Stimulated activated naive CD8-positive, alpha-beta T cell treated with anti-CD3 and anti-CD28 coated beads, Interleukin-15, amount 100 ng/mL, for 72 hours (primary cell): ENCODE measurements at regions not wholly inside any gene's neighbourhood (a gene's known extent, or its start where the extent isn't known, plus 50 kb on each side); places are given as distances from the start of the nearest gene placed in this dataset.
A peak's percentile ranks its signal among the peaks of the same experiment; 100 is the strongest.

Experiments used
- ATAC-seq: fragments of 150-1000 bp; cut with Tn5 transposase; 2 replicates; pipeline ENCODE4 v1.10.0; 2021; ENCODE audit warnings: mild to moderate bottlenecking, moderate library complexity
- DNase-seq, 2 donors: peaks; one replicate each; pipeline ENCODE4 v3.0.0; 2021 to 2022
- H3K27ac Mint-ChIP-seq, 2 donors: one replicate each; pipeline ENCODE4 v1.8.0; 2022; ENCODE audit warnings: mild to moderate bottlenecking in 2 of 2, mixed read lengths in 2 of 2, moderate library complexity in 2 of 2
- H3K27me3 Mint-ChIP-seq: one replicate; pipeline ENCODE4 v1.8.0; 2022; ENCODE audit warnings: mixed read lengths
- H3K4me1 Mint-ChIP-seq: one replicate; pipeline ENCODE4 v1.8.0; 2022; ENCODE audit warnings: mild to moderate bottlenecking, mixed read lengths
- H3K4me3 Mint-ChIP-seq, 2 donors: one replicate each; pipeline ENCODE4 v1.8.0; 2022; ENCODE audit warnings: mild to moderate bottlenecking in 2 of 2, mixed read lengths in 2 of 2, moderate library complexity in 1 of 2
- H3K9me3 Mint-ChIP-seq, 2 donors: one replicate each; pipeline ENCODE4 v1.8.0; 2022; ENCODE audit warnings: mixed read lengths in 2 of 2

DNA sequence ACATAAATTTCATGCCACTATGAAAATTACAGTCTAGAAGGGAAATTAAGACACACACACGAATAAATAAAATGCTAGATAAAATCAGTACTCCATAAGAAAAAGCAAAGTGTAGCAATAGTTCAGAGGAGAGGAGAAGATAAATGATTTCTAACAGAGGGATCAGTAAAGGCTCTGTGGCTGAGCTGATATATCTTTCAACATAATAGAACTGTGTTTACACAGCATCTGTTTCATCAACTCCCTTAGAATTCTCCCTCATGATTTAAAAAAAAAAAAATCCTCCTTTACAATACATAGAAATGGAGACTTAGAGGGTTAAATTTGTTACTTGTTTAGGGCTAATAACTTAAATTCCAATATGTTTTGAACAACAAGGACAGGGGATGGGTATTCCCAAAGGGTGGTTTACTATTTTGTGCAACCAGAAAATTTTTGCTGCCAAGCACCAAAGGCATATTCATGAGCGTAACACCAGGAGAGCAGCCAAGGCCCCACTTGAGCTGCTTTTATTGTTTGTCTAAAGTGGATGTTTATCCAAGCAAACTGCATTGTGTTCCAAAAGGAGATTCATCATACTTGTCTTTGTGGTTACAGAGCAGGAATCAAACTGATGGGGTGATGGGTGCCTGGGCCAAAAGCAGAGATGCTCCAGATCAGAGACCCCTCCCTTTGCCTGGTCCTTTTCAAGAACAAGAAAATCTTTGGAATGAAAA, 162.7 kb downstream of the BMP4 start:
- no peak for ATAC-seq
- no peaks in the 10 kb centered on the region for H3K27me3 Mint-ChIP-seq
- no peak overlapping the region for H3K4me3 Mint-ChIP-seq
- H3K4me1 Mint-ChIP-seq = no peaks in the 10 kb centered on the region
- no peak overlapping the region for H3K27ac Mint-ChIP-seq
- no peaks in the 10 kb centered on the region for H3K9me3 Mint-ChIP-seq
- DNase-seq = no peak

DNA sequence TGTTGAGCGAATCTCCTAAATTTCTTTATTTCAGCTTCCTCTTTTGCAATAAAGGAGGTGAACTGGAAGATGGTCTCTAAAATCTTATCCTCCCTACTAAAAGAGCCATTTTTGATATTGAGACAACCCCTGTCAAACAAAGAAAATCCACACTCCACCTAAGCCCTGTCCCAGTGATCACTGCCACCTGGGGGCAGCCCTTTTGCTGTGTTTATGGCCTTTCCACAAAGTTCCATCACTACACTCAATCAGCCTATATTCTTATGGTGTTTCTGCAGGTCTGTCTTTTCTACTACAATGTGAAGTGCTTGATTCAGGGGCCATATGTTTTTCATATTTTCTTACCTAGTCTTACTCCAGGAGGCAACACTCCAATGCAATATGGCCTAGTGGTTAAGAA, 163.7 kb downstream of the BMP4 start:
- peak overlapping the region in 1 of 2 donors; percentile 49 for H3K27ac Mint-ChIP-seq
- H3K9me3 Mint-ChIP-seq = no peaks in the 10 kb centered on the region
- H3K4me1 Mint-ChIP-seq = no peaks in the 10 kb centered on the region
- no peak for ATAC-seq
- H3K4me3 Mint-ChIP-seq = no peak overlapping the region
- H3K27me3 Mint-ChIP-seq = no peaks in the 10 kb centered on the region
- no peak for DNase-seq

DNA sequence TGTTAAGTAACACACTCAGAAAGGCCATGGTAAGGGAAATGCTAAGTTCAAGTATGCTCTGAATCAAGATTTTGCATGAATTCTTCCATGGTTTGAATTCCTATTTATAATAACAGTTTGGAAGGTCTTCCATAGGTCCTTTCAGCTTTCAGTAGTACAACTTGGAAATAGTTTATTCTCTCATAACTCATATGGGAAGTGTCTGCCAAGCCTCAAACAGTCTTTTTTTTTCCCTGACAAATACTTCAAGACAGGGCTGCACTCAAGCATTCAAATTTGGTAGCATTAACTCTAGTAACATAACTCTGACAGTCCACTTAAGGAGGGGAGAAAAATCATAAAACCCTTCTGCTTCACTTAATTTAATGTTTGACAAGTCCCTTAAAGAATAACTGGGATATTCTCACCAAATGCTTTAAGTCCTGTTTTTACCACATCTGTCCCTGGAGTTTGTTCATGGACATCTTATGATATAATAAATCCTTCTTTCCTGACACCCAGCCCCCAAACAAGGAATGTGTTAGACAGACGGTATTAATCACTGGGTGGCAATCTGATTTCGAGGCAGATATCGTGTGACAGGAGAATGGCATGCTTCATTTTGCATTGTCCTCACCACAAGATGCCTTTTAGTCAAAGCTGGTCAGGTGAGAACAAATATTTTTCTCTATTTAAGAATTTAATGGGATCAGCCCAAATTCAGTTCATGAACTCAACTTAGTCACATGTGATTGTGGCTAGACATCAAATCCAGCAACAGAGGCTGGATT, 165.7 kb downstream of the BMP4 start:
- H3K4me3 Mint-ChIP-seq = no peak overlapping the region
- DNase-seq = no peak
- no peak overlapping the region for H3K27ac Mint-ChIP-seq
- H3K4me1 Mint-ChIP-seq = no peaks in the 10 kb centered on the region
- peaks cover 0 to 4% of the 10 kb centered on the region in 2 donors for H3K9me3 Mint-ChIP-seq
- no peak for ATAC-seq
- H3K27me3 Mint-ChIP-seq = no peaks in the 10 kb centered on the region

- no peak for DNase-seq
- no peak for ATAC-seq
- Mint-ChIP-seq H3K27ac (no peak overlapping the region), H3K27me3 (no peaks in the 10 kb centered on the region), H3K4me3 (no peak overlapping the region), H3K4me1 (no peaks in the 10 kb centered on the region), H3K9me3 (peaks cover 0 to 22% of the 10 kb centered on the region in 2 donors)
These were observed 168.1 kb downstream of the BMP4 start for GRCh38 chr14:53788566-53788965.

GRCh38 chr14:53786045-53786444, 170.6 kb downstream of the BMP4 start:
- H3K27ac Mint-ChIP-seq = no peak overlapping the region
- peaks cover 0 to 24% of the 10 kb centered on the region in 2 donors for H3K9me3 Mint-ChIP-seq
- H3K4me3 Mint-ChIP-seq = no peak overlapping the region

GRCh38 chr14:53784688-53785087, 171.9 kb downstream of the BMP4 start:
- Mint-ChIP-seq H3K27ac (no peak overlapping the region), H3K4me3 (no peak overlapping the region), H3K9me3 (peaks cover 0 to 24% of the 10 kb centered on the region in 2 donors), H3K4me1 (no peaks in the 10 kb centered on the region), H3K27me3 (no peaks in the 10 kb centered on the region)
- no peak for ATAC-seq
- DNase-seq = no peak

More at GRCh38 chr14:53786045-53786444, 170.6 kb downstream of the BMP4 start:
- no peaks in the 10 kb centered on the region for H3K27me3 Mint-ChIP-seq
- H3K4me1 Mint-ChIP-seq = no peaks in the 10 kb centered on the region
- ATAC-seq (no peak), DNase-seq (no peak)

DNA sequence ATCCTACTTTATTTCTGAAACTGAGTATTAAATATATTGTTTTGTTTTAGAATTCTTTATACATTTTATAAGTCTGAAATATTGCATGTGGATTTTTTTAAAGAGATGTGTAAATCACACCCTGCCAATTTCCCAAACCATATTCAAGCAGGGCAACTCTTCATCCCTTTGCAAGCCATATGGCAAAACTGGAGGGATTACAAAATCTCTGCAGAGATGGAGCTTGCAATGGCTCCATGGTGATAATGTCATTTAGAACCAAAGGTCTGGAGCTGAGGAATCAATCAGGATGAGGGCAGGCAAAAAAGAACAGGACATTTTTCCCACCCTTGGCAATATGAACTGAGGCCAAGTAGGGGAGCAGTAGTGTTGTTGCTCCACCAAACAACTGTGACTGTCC, 173.4 kb downstream of the BMP4 start:
- DNase-seq (no peak), ATAC-seq (no peak)
- no peak overlapping the region for H3K27ac Mint-ChIP-seq
- H3K27me3 Mint-ChIP-seq = no peaks in the 10 kb centered on the region
- no peaks in the 10 kb centered on the region for H3K4me1 Mint-ChIP-seq
- peaks cover 0 to 24% of the 10 kb centered on the region in 2 donors for H3K9me3 Mint-ChIP-seq
- H3K4me3 Mint-ChIP-seq = no peak overlapping the region

- H3K4me3 Mint-ChIP-seq = no peak overlapping the region
These were observed 176.5 kb downstream of the BMP4 start for GRCh38 chr14:53780051-53780555.

DNA sequence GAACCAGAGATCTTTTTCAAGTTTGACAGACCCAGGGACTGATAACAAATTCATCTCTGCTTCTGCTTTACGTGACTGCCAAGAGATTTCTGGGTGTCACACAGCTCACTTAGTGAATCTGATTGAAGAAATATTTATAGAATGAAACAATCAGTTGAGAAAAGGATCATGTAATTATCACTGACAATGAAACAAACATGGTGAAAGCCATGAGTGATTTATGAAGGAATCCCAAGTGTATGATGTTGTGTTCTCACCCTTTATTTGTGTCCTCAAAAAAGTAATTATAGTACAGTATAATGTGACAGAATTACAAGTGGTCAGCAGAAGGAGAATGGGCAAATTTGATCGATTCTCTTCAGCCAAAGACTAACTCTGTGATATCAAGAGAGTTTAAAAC, 177.3 kb downstream of the BMP4 start:
- ATAC-seq = no peak
- no peaks in the 10 kb centered on the region for H3K4me1 Mint-ChIP-seq
- no peak overlapping the region for H3K27ac Mint-ChIP-seq
- no peak overlapping the region for H3K4me3 Mint-ChIP-seq
- peaks cover 0 to 8% of the 10 kb centered on the region in 2 donors for H3K9me3 Mint-ChIP-seq
- no peak for DNase-seq
- H3K27me3 Mint-ChIP-seq = no peaks in the 10 kb centered on the region

More at GRCh38 chr14:53780051-53780555, 176.5 kb downstream of the BMP4 start:
- Mint-ChIP-seq H3K27ac (no peak overlapping the region), H3K4me1 (no peaks in the 10 kb centered on the region), H3K9me3 (peaks cover 0 to 16% of the 10 kb centered on the region in 2 donors), H3K27me3 (no peaks in the 10 kb centered on the region)
- no peak for DNase-seq
- ATAC-seq = no peak

DNA sequence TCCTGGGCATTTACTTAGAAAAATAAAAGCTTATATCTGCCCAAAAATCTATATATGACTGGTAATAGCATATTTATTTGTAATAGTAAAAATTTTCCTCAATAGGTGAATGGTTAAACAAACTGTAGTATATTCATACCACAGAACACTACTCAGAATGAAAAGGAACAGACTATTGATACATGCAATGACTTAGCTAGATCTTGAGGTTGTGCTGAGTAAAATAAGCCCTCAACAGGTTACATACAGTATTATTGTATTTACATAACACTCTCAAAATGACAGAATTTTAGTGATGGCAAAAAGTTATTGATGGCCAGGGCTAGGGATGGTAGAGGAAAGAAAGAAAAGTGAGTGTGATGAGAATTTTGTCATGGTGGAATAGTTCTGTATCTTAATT, 178.4 kb downstream of the BMP4 start:
- Mint-ChIP-seq H3K4me3 (no peak overlapping the region), H3K4me1 (no peaks in the 10 kb centered on the region), H3K9me3 (no peaks in the 10 kb centered on the region), H3K27ac (no peak overlapping the region), H3K27me3 (no peaks in the 10 kb centered on the region)
- no peak for DNase-seq
- no peak for ATAC-seq

- Mint-ChIP-seq H3K27ac (no peak overlapping the region), H3K9me3 (no peaks in the 10 kb centered on the region), H3K4me3 (no peak overlapping the region), H3K27me3 (no peaks in the 10 kb centered on the region), H3K4me1 (no peaks in the 10 kb centered on the region)
- DNase-seq = no peak
- ATAC-seq = no peak
These were observed 183.7 kb downstream of the BMP4 start for GRCh38 chr14:53772936-53773335.

GRCh38 chr14:53767566-53767965, 189.1 kb downstream of the BMP4 start:
- Mint-ChIP-seq H3K27ac (no peak overlapping the region), H3K4me3 (no peak overlapping the region), H3K27me3 (no peaks in the 10 kb centered on the region), H3K4me1 (no peaks in the 10 kb centered on the region), H3K9me3 (no peaks in the 10 kb centered on the region)
- no peak for ATAC-seq
- no peak for DNase-seq

DNA sequence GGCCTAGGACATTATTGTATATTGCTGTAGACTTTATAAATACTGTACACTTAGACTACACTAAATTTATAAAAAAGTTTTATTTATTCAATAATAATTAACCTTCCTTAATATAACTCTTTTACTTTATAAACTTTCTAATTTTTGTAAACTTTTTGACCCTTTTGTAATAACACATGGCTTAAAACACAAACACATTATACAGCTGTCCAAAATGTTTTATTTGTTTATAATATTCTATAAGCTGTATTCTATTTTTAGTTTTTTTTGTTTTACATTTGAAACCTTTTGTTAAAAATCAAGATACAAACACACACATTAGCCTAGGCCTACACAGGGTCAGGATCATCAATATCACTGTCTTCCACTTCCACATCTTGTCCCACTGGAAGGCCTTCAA, 190.0 kb downstream of the BMP4 start:
- Mint-ChIP-seq H3K9me3 (peaks cover 0 to 5% of the 10 kb centered on the region in 2 donors), H3K27me3 (no peaks in the 10 kb centered on the region), H3K4me3 (no peak overlapping the region), H3K4me1 (no peaks in the 10 kb centered on the region), H3K27ac (no peak overlapping the region)
- DNase-seq = no peak
- ATAC-seq = no peak

- ATAC-seq = no peak
- no peak overlapping the region for H3K4me3 Mint-ChIP-seq
- no peaks in the 10 kb centered on the region for H3K4me1 Mint-ChIP-seq
- no peak for DNase-seq
- peaks cover 0 to 10% of the 10 kb centered on the region in 2 donors for H3K9me3 Mint-ChIP-seq
- H3K27ac Mint-ChIP-seq = no peak overlapping the region
- H3K27me3 Mint-ChIP-seq = no peaks in the 10 kb centered on the region
These were observed 190.5 kb downstream of the BMP4 start for GRCh38 chr14:53766106-53766505.

DNA sequence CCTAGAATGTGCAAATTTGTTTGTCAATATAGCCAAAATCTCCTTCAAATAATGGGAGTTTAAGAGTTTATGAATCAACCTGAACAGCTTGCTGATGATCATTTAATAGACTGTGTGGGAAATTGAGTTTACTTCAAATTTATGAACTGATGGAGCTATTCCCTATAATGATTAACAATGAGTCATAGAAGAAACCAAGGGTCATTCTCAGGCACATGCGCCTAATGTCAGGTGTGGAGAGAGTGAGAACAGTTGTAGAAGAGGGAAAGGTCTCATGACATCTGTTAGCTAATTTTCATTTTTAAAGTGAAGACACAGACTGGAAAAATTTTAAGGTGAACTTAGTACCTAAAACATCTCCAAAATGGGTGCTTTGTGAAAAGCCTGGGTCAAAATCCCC, 191.8 kb downstream of the BMP4 start:
- no peaks in the 10 kb centered on the region for H3K4me1 Mint-ChIP-seq
- no peak overlapping the region for H3K4me3 Mint-ChIP-seq
- ATAC-seq (no peak), DNase-seq (no peak)
- H3K27ac Mint-ChIP-seq = no peak overlapping the region
- peaks cover 0 to 11% of the 10 kb centered on the region in 2 donors for H3K9me3 Mint-ChIP-seq
- H3K27me3 Mint-ChIP-seq = no peaks in the 10 kb centered on the region

DNA sequence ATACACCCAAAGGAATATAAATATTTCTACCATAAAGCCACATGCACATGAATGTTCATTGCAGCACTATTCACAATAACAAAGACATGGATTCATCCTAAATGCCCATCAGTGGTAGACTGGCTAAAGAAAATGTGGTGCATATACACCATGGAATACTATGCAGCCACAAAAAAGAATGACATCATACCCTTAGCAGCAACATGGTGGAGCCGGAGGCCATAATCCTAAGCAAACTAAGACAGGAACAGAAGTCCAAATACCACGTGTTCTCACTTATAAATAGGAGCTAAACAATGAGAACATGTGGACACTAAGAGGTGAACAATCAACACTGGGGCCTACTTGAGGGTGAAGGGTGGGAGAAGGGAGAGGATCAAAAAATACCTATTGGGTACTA, 198.5 kb downstream of the BMP4 start:
- H3K4me1 Mint-ChIP-seq = no peaks in the 10 kb centered on the region
- peaks cover 13 to 38% of the 10 kb centered on the region in 2 donors for H3K9me3 Mint-ChIP-seq
- no peak overlapping the region for H3K4me3 Mint-ChIP-seq
- no peak for DNase-seq
- ATAC-seq = no peak
- H3K27me3 Mint-ChIP-seq = no peaks in the 10 kb centered on the region
- H3K27ac Mint-ChIP-seq = no peak overlapping the region
